MCF 10A (cell line): ENCODE measurements at regions not wholly inside any gene's neighbourhood (a gene's known extent, or its start where the extent isn't known, plus 50 kb on each side); places are given as distances from the start of the nearest gene placed in this dataset.

ENCODE experiments used
- BruUV-seq: library from RNA; stranded (reverse); fragments of 400-500 nt; replicated peaks from 2 replicates; lab custom pipeline; 2021; lab: Mats Ljungman, UMichigan
- CTCF ChIA-PET: fragments of 300-600 bp; sonication (Branson Sonifier 250); formaldehyde crosslinking; extraction: SDS; loops from one replicate; lab custom pipeline; 2021; ENCODE audit warnings: antibody characterized with exemption, inconsistent platforms; lab: Yijun Ruan, JAX
- POLR2A ChIA-PET: fragments of 300-600, 350-650 bp; sonication (Branson Sonifier 250); formaldehyde crosslinking; extraction: SDS; loops from one replicate; lab custom pipeline; 2020; ENCODE audit warnings: antibody characterized with exemption, inconsistent platforms; lab: Yijun Ruan, JAX
- DNase-seq: peaks from one replicate; pipeline ENCODE4 v3.0.0-alpha.2; 2018; ENCODE audit not compliant: unreplicated experiment
- H3K27ac Mint-ChIP-seq: one replicate; pipeline ENCODE4 v1.8.0; 2022; ENCODE audit warnings: mild to moderate bottlenecking, low read depth, mixed read lengths; ENCODE audit not compliant: unreplicated experiment
- H3K27me3 Mint-ChIP-seq: one replicate; pipeline ENCODE4 v1.8.0; 2022; ENCODE audit warnings: mixed read lengths; ENCODE audit not compliant: insufficient read depth, unreplicated experiment
- H3K36me3 Mint-ChIP-seq: one replicate; pipeline ENCODE4 v1.8.0; 2022; ENCODE audit warnings: mild to moderate bottlenecking, moderate library complexity, mixed read lengths; ENCODE audit not compliant: insufficient read depth, unreplicated experiment
- H3K4me1 Mint-ChIP-seq: one replicate; pipeline ENCODE4 v1.8.0; 2022; ENCODE audit warnings: mixed read lengths; ENCODE audit not compliant: insufficient read depth, unreplicated experiment
- H3K4me3 Mint-ChIP-seq: one replicate; pipeline ENCODE4 v1.8.0; 2022; ENCODE audit warnings: mild to moderate bottlenecking, moderate library complexity, mixed read lengths; ENCODE audit not compliant: unreplicated experiment
- H3K9me3 Mint-ChIP-seq: one replicate; pipeline ENCODE4 v1.8.0; 2022; ENCODE audit warnings: mixed read lengths; ENCODE audit not compliant: unreplicated experiment
- intact Hi-C: fragments of 100-400 bp; cut with micrococcal nuclease; formaldehyde crosslinking; loops from 2 replicates; pipeline ENCODE4 v1.14.1; 2022
- TF ChIP-seq, protein P1 (sequence below): fragments of 200-600 bp; IDR thresholded peaks from one replicate; pipeline ENCODE4 v1.8.0; 2022; ENCODE audit warnings: antibody characterized with exemption, mild to moderate bottlenecking; ENCODE audit not compliant: unreplicated experiment

- ChIA-PET CTCF (interaction anchor here (1.0 kb wide), 1 partner anchor 24 kb away, joined by 6 read pairs; no protein-coding TSS in a partner anchor), POLR2A (interaction anchor here (0.6 kb wide), 1 partner anchor 186 kb away, joined by 3 read pairs; no protein-coding TSS in a partner anchor)
- Mint-ChIP-seq H3K27ac (no peak overlapping the region), H3K27me3 (peaks cover 69% of the 10 kb centered on the region), H3K4me3 (no peak overlapping the region), H3K9me3 (no peaks in the 10 kb centered on the region), H3K4me1 (peaks cover 6% of the 10 kb centered on the region), H3K36me3 (no peaks in the 10 kb centered on the region)
- intact Hi-C loops: no loop called here
- TF ChIP-seq, protein P1, sequence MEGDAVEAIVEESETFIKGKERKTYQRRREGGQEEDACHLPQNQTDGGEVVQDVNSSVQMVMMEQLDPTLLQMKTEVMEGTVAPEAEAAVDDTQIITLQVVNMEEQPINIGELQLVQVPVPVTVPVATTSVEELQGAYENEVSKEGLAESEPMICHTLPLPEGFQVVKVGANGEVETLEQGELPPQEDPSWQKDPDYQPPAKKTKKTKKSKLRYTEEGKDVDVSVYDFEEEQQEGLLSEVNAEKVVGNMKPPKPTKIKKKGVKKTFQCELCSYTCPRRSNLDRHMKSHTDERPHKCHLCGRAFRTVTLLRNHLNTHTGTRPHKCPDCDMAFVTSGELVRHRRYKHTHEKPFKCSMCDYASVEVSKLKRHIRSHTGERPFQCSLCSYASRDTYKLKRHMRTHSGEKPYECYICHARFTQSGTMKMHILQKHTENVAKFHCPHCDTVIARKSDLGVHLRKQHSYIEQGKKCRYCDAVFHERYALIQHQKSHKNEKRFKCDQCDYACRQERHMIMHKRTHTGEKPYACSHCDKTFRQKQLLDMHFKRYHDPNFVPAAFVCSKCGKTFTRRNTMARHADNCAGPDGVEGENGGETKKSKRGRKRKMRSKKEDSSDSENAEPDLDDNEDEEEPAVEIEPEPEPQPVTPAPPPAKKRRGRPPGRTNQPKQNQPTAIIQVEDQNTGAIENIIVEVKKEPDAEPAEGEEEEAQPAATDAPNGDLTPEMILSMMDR: no peak
- peak; percentile 15 for DNase-seq
- no TSS peak for BruUV-seq
Observed at GRCh38 chrX:43373032-43373431, 283.1 kb upstream of the MAOA start.

DNA sequence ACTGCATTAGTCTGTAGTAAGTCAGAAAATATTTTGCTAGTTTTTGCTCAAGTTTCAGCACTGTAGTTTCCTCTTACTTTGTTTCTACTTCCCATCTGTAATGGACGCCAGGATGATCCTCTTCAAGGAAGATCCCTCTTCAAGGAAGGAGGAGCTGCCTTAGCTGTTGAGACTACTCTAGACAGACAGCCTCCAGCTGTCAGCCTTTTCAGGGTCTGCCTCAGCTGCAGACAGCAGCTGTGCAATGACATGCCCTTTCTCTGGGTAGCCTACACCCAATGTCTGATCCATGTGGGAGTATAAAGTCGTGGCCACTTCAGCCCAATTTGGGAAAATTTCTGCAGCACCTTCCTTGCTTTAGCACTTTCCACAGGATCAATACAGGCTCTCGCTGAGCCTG, 281.0 kb upstream of the MAOA start:
- intact Hi-C loops: no loop called here
- Mint-ChIP-seq H3K9me3 (no peaks in the 10 kb centered on the region), H3K4me3 (no peak overlapping the region), H3K36me3 (no peaks in the 10 kb centered on the region), H3K27ac (no peak overlapping the region), H3K4me1 (peaks cover 6% of the 10 kb centered on the region), H3K27me3 (peaks cover 65% of the 10 kb centered on the region)
- no peak for DNase-seq
- ChIA-PET POLR2A (no interaction called here), CTCF (no interaction called here)
- TF ChIP-seq, protein P1: no peak
- BruUV-seq: no TSS peak

- TF ChIP-seq, protein P1: no peak
- no peaks in the 10 kb centered on the region for H3K4me1 Mint-ChIP-seq
- H3K27me3 Mint-ChIP-seq: peaks cover 40% of the 10 kb centered on the region
- no peak overlapping the region for H3K27ac Mint-ChIP-seq
- H3K36me3 Mint-ChIP-seq: no peaks in the 10 kb centered on the region
- no peak overlapping the region for H3K4me3 Mint-ChIP-seq
- no peaks in the 10 kb centered on the region for H3K9me3 Mint-ChIP-seq
- intact Hi-C loops: no loop called here
- POLR2A ChIA-PET: interaction anchor here (0.5 kb wide), 1 partner anchor 62 kb away, joined by 3 read pairs; no protein-coding TSS in a partner anchor
- DNase-seq: no peak
- CTCF ChIA-PET: interaction anchor here (0.5 kb wide), 1 partner anchor 173 kb away, joined by 4 read pairs; no protein-coding TSS in a partner anchor
- no TSS peak for BruUV-seq
Observed at GRCh38 chrX:43380704-43381103, 275.4 kb upstream of the MAOA start.

GRCh38 chrX:43386875-43387274, 269.2 kb upstream of the MAOA start:
- intact Hi-C loops: no loop called here
- Mint-ChIP-seq H3K36me3 (no peaks in the 10 kb centered on the region), H3K4me1 (peaks cover 6% of the 10 kb centered on the region), H3K4me3 (no peak overlapping the region), H3K27ac (no peak overlapping the region), H3K9me3 (no peaks in the 10 kb centered on the region), H3K27me3 (peaks cover 40% of the 10 kb centered on the region)
- TF ChIP-seq, protein P1: no peak
- peak; percentile 34 for DNase-seq
- CTCF ChIA-PET: no interaction called here
- BruUV-seq: no TSS peak
- POLR2A ChIA-PET: no interaction called here
